Hematopoietic multipotent progenitor cell treated with erythropoietin and hydrocortisone succinate and interleukin-3 and kit ligand, for 6 days (in vitro differentiated cells): ENCODE measurements at regions not wholly inside any gene's neighbourhood (a gene's known extent, or its start where the extent isn't known, plus 50 kb on each side); places are given as distances from the start of the nearest gene placed in this dataset.

Experiments
- DNase-seq: peaks from one replicate; pipeline ENCODE4 v3.0.0-alpha.2; 2015

DNA sequence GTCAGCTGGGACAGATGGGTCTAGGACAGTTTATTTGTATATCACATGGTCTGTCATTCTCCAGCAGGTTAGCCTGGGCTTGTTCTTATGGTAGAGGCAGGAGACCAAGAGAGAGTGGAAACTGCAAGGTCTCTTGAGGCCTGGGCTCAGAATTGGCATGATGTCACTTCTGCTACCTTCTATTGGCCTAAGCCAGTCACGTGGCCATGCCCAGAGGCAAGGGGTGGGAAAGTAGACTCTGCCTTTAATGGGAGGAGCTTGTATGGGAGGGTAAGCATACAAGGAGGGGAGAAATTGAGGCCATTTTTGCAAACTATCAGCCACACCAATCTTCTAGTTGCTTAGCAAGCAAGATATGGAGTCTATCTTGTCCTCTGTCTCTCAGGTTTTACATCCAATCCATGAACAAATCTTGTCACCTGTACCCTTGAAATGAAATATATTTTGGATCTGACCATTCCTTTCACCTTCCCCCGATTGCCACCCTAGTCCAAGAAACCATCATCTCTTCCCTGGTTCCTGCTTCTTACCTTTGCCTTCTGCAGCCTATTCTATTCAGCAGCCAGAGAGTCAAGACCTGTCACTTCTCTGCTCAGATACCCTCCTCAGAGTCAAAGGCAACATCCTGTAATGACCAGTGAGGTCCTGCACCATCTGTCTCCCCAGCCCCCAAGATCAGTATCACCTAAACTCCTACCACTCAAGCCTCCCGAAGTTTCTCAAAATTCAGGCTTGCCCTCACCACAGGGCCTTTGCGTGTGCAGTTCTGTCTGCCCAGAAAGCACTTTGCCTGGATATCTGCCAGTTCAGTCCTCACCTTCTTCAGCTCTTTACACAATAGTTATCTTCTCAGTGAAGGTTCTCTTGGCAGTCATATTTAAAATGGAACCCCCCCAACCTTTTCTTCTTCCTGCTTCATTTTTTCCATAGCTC, 240.0 kb downstream of the LOXHD1 start:
- peak; percentile 39 for DNase-seq

DNA sequence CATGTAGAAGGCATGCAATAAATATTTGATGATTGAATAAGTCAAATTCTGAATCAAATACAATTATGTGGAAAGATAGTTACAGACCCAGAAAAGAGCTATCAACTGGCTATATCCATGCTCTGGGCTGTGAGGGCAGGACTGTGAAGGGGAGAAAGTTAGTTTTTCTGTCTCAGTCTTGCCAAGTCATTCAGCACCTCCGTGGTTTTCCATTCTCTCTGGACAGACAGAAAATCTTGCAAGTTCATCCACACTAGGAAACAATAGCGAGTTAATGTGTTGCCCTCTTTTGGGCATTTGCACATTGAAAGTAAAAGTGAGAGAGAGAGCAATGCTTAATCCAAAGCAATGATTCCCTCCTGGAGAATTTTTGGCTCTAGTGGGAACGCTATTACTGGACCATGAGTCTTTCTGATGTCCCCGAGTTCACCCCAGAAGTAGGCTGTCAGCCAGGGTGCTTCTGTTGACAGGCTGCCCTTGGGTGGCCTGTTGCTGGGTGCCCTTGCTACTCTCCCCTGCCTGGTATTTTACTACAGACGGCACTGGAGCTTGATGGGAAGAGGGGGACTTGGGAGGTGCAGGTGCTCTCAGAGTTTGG, 238.3 kb downstream of the LOXHD1 start:
- DNase-seq, result no peak

DNA sequence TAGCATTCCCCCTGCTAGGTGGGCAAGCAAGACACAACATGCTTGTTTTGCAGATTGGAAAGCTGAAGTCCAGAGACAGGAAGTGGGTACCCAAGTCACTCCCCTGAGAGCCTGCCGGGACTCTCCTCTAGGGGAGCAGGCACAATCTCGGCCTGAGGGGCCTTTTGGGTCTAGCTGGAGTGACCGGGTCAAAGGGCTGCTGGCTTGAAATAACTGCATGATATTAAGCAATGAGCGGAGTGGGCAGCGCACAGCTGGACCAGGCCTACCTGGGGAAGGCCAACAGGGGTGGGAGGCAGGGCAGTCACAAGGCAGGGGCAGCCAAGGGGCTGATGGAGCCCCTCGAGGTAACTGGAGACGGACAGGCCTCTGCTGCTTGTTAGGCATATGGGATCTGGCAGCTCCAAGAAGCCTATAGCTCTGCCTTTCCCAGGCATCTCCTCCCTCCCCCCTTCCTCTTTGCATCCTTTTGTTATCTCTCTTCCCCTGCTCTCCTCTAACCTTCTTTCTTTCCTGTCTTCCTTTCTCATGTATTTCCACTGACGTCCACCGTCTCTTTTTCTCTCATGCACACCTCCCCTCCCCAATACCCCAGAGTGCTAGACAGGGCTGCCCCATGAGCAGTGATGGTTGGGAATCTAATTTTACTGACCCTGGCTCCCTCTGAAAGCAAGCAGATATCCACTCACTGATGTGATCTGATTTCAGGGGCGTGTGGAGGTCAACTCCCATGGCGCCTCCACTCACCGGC, 237.5 kb downstream of the LOXHD1 start:
- DNase-seq, result no peak

DNA sequence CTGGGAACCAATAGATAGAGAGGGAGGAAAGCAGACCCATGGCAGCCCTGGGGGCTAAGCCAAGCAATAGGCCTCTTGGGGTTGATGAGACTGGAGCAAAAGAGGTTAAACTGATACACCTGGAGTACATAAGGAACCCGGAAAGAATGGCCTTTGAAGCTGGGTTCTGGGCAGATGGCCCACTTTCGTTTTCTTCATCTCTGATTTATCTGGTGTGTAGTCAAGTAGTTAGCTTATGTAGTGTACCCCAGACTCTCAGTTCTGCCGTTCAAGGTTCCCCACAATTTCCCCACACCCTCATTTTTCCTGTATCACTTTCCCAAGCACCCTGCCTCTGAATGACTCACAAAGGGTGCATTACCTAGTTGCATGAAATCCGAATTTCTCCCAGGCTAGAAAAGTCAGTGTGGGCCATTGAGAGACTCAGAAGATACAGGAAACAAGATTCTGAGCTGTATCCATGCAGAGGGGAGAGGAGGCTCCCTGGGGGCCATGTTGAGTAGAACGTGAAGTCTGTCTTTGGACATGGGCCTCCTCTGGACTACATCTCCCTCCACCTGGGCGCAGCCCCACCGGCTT, 235.0 kb downstream of the LOXHD1 start:
- DNase-seq, result no peak

DNA sequence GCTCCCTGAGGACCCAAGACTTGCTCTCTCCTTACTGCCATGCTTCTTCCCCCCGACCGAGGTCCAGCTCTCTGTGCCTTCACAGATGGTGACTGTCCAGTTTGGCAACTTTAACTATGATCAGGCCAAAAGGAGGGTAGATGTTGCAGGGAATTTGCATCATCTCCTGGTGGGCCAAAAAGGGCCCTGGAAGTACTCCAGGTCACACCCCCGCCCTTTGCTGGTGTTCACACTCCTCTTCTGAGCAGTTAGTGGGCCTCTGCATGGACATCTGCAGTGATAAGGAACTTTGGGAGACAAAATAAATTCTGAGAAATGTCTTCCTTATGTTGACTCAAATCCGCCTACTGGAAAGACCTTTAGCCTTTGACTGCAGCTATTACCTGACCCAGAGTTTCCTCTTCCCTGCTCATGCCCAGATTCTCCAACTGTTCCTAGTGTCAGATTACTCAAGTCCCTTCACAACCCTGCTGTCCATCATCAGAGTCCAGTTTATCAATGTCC, 234.4 kb downstream of the LOXHD1 start:
- no peak for DNase-seq

DNA sequence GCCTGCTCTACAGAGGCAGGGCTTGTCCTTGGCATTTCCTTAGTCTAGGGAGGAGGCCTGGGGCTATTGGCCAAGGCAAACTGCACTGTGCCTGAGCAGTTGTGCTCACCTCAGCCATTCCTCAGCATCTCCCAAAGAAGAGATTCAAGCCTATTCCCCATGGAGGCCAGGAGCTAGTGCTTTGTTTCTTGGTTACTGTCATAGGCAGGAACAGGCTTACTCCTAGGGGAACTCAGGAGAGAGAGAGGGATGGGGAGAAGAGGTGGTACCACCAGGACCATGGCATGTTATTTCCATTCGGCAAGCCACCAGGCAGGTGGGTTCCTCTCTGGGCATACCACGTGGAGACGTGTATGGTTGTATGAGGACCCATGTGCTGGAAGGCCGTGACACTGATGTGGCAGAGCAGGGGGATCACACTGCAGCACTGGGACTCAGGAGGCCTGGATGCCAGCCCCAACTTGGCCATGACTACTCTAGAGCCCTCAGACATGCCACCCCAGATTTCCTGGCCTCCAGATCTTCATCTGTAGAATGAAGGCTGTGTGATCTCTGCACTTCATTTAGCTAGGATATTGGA, 233.7 kb downstream of the LOXHD1 start:
- DNase-seq, result no peak

DNA sequence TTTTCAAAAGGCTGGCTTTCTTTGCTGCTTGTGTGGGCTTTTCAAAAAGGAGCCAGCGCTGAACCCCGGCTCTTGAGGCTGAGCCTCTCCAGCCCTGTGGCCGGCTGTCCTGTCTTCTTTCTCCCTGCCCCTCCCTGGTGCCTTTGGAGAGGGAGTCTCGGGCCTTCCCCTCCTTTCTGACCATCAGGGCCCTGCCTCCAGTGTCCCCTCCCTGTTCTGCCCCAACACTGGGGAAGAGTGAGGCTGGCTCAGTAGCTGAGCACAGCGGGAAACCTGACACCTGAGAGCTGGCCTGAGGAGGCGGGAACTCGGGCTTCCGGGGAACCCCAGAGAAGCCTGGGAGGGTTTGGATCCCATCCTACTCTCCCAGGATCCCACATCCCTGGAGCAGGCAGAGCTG, 232.1 kb downstream of the LOXHD1 start:
- DNase-seq, result no peak

DNA sequence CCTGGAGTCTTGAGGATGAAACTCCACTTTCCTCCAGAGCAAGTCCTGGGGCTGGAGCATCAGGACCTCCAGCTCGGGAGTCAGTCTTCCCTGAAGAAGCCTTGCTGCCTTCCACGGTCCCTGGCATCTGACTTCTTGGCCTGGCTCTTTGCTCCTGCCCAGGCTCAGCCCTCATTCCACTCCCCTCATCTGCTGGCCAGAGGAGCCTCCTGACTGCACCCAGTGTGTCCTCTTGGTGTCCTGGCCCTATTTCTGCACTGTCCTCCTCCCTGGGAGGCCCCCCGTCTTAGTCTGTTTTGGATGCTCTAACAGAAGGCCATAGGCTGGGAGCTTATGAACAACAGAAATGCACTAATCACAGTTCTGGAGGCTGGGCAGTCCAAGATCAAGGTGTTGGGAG, 231.5 kb downstream of the LOXHD1 start:
- DNase-seq, result no peak

DNA sequence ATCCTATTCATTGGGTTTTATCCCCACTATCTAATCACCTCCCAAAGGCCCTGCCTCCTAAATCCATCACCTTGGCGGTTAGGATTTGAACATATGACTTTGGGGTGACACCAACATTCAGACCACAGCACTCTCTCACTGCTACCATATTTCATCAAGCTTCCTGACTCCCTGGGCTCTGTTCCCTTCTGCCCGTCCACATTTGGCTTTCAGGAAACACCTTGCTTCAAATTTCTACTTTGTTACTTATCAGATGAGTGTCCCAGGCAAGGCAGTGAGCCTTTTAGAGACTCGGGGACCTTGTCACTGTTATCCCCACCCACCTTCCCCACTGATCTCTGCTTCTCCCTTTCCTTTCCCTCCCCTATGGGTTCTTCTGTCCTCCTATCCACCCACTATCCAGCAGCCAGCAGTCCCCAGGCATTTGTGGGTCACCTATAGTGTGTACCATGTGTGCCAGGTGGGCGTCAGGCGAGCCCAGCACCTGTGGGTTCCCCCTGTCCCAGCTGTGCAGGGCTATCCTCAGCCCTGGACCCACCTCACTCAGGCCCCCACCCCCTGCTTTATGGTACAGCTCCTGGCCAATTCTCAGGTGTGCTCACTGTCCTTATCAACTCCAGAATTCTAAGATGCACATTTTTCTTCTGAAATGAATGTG, 230.9 kb downstream of the LOXHD1 start:
- DNase-seq, result no peak

DNA sequence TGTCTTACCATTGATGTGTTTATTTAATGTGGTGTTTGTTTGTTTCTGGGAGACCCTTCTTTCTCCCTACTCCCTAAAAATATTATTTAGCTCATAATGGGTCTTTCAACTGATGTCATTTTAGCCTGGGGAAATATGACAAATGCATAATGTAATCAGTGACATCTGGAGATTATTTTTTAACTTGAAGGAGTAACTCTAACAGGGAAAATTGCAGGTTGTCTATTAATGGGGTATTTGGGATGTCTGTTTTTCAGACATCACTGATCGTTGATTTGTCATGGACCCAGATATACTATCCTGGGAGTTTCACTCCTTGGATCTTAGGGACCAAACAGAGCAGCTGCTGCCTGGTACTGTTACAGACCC, 230.4 kb downstream of the LOXHD1 start:
- DNase-seq, result no peak
